Neural cell (in vitro differentiated cells): ENCODE measurements at regions not wholly inside any gene's neighbourhood (a gene's known extent, or its start where the extent isn't known, plus 50 kb on each side); places are given as distances from the start of the nearest gene placed in this dataset.

Experiments used
- H2AFZ ChIP-seq: fragments of 200-600, 300-800 bp; sonication (generic), shearing (Covaris generic); 2 replicates; pipeline ENCODE4 v1.6.0; 2014; ENCODE audit warnings: low read depth, mild to moderate bottlenecking, antibody characterized with exemption, low read length, moderate library complexity
- H3F3A ChIP-seq: fragments of 200-600 bp; shearing (Covaris generic); 2 replicates; pipeline ENCODE4 v1.6.1; 2016; ENCODE audit warnings: mild to moderate bottlenecking, moderate library complexity, mixed read lengths, antibody characterized with exemption, low read length; ENCODE audit not compliant: insufficient read depth, poor library complexity, severe bottlenecking
- H3K27ac ChIP-seq: fragments of 200-600, 300-800 bp; sonication (generic), shearing (Covaris generic); 2 replicates; pipeline ENCODE4 v1.5.1; 2014; ENCODE audit warnings: mild to moderate bottlenecking, low read length, moderate library complexity
- H3K27me3 ChIP-seq: fragments of 300-800, 200-600 bp; sonication (generic), shearing (Covaris generic); 2 replicates; pipeline ENCODE4 v1.6.0; 2014; ENCODE audit warnings: mild to moderate bottlenecking, low read depth, low read length, moderate library complexity; ENCODE audit not compliant: insufficient read depth
- H3K36me3 ChIP-seq: fragments of 300-800, 200-600 bp; sonication (generic), shearing (Covaris generic); 2 replicates; pipeline ENCODE4 v1.5.1; 2014; ENCODE audit warnings: mild to moderate bottlenecking, antibody characterized with exemption, low read length, moderate library complexity; ENCODE audit not compliant: insufficient read depth
- H3K4me2 ChIP-seq: fragments of 300-800, 200-600 bp; sonication (generic), shearing (Covaris generic); 2 replicates; pipeline ENCODE4 v1.6.0; 2014; ENCODE audit warnings: mild to moderate bottlenecking, low read length
- H3K4me3 ChIP-seq: fragments of 300-800, 200-600 bp; sonication (generic), shearing (Covaris generic); 2 replicates; pipeline ENCODE4 v1.5.1; 2014; ENCODE audit warnings: mild to moderate bottlenecking, low read length, moderate library complexity
- H3K79me2 ChIP-seq: fragments of 200-600 bp; shearing (Covaris generic); replicated peaks from 2 replicates; pipeline ENCODE4 v1.6.0; 2014; ENCODE audit warnings: mild to moderate bottlenecking, low read length, moderate library complexity; ENCODE audit not compliant: insufficient read depth
- H3K9ac ChIP-seq: fragments of 300-800, 200-600 bp; sonication (generic), shearing (Covaris generic); 2 replicates; pipeline ENCODE4 v1.6.1; 2016; ENCODE audit warnings: mild to moderate bottlenecking, low read length, mixed read lengths
- H3K9me2 ChIP-seq: fragments of 200-600 bp; shearing (Covaris generic); 2 replicates; pipeline ENCODE4 v1.6.1; 2016; ENCODE audit warnings: mild to moderate bottlenecking, low read length, mixed read lengths; ENCODE audit not compliant: insufficient read depth
- H3K9me3 ChIP-seq: fragments of 200-600, 300-800 bp; sonication (generic), shearing (Covaris generic); 2 replicates; pipeline ENCODE4 v1.6.1; 2016; ENCODE audit warnings: mild to moderate bottlenecking, mixed run types, low read length, moderate library complexity, mixed read lengths
- H4K20me1 ChIP-seq: fragments of 200-600 bp; shearing (Covaris generic); 2 replicates; pipeline ENCODE4 v1.6.1; 2016; ENCODE audit warnings: mild to moderate bottlenecking, mixed run types; ENCODE audit not compliant: insufficient read depth
- CTCF ChIP-seq: fragments of 450-650 bp; IDR thresholded peaks from 2 replicates; pipeline ENCODE4 v1.5.1; 2014; ENCODE audit warnings: antibody characterized with exemption, mild to moderate bottlenecking, moderate library complexity; ENCODE audit not compliant: poor library complexity, severe bottlenecking
- EP300 ChIP-seq: fragments of 450-650 bp; conservative IDR thresholded peaks from 2 replicates; pipeline ENCODE4 v1.6.1; 2014; ENCODE audit warnings: antibody characterized with exemption, mild to moderate bottlenecking, moderate library complexity; ENCODE audit not compliant: poor library complexity, severe bottlenecking
- EZH2 ChIP-seq: fragments of 200-600, 300-800 bp; shearing (Covaris generic), sonication (generic); IDR thresholded peaks from 2 replicates; pipeline ENCODE4 v1.6.1; 2014; ENCODE audit warnings: antibody characterized with exemption, low read length, borderline replicate concordance, mild to moderate bottlenecking; ENCODE audit not compliant: insufficient read depth, poor library complexity, severe bottlenecking
- MXI1 ChIP-seq: fragments of 450-650 bp; conservative IDR thresholded peaks from 2 replicates; pipeline ENCODE4 v1.6.1; 2014; ENCODE audit warnings: antibody characterized with exemption, mild to moderate bottlenecking; ENCODE audit not compliant: poor library complexity, severe bottlenecking
- POLR2AphosphoS5 ChIP-seq: IDR thresholded peaks from 2 replicates; pipeline ENCODE4 v1.6.1; 2012
- RAD21 ChIP-seq: fragments of 450-650 bp; conservative IDR thresholded peaks from 2 replicates; pipeline ENCODE4 v1.6.1; 2014; ENCODE audit warnings: antibody characterized with exemption, mild to moderate bottlenecking, moderate library complexity
- REST ChIP-seq: IDR thresholded peaks from 2 replicates; pipeline ENCODE4 v1.6.1; 2012; ENCODE audit warnings: borderline replicate concordance
- SMC3 ChIP-seq: fragments of 450-650 bp; conservative IDR thresholded peaks from 2 replicates; pipeline ENCODE4 v1.6.1; 2014; ENCODE audit warnings: antibody characterized with exemption, mild to moderate bottlenecking, moderate library complexity; ENCODE audit not compliant: poor library complexity
- TAF1 ChIP-seq: IDR thresholded peaks from 2 replicates; pipeline ENCODE4 v1.6.1; 2012; ENCODE audit warnings: low read depth

GRCh38 chr10:71090801-71091200 is 121.6 kb upstream of the UNC5B start:
- H3F3A ChIP-seq = no peaks in the 10 kb centered on the region

GRCh38 chr10:71092812-71093401 is 119.5 kb upstream of the UNC5B start:
- no peaks in the 10 kb centered on the region for H4K20me1 ChIP-seq
- H2AFZ ChIP-seq = no peak overlapping the region
- H3K27ac ChIP-seq = no peak overlapping the region
- H3K4me2 ChIP-seq = no peak overlapping the region
- no peaks in the 10 kb centered on the region for H3K36me3 ChIP-seq
- no peaks in the 10 kb centered on the region for H3K9me3 ChIP-seq
- no peak overlapping the region for H3K9ac ChIP-seq
- H3K9me2 ChIP-seq = no peaks in the 10 kb centered on the region
- no peaks in the 10 kb centered on the region for H3F3A ChIP-seq
- H3K79me2 ChIP-seq = no peaks in the 10 kb centered on the region
- no peak overlapping the region for H3K4me3 ChIP-seq
- TF ChIP-seq EP300 = no peak
- no peak for TF ChIP-seq REST
- TF ChIP-seq MXI1 = no peak
- TF ChIP-seq SMC3 = no peak
- no peak for TF ChIP-seq RAD21
- TF ChIP-seq EZH2 = no peak
- no peak for TF ChIP-seq CTCF
- no peak for TF ChIP-seq TAF1
- TF ChIP-seq POLR2AphosphoS5 = no peak
- H3K27me3 ChIP-seq = no peaks in the 10 kb centered on the region

More at GRCh38 chr10:71090801-71091200, 121.6 kb upstream of the UNC5B start:
- H3K9me2 ChIP-seq = no peaks in the 10 kb centered on the region
- H3K9ac ChIP-seq = no peak overlapping the region
- H3K4me3 ChIP-seq = no peak overlapping the region
- TF ChIP-seq RAD21 = no peak
- H3K4me2 ChIP-seq = no peak overlapping the region
- no peaks in the 10 kb centered on the region for H4K20me1 ChIP-seq
- no peak overlapping the region for H3K27ac ChIP-seq
- H3K36me3 ChIP-seq = no peaks in the 10 kb centered on the region
- H3K27me3 ChIP-seq = no peaks in the 10 kb centered on the region
- H3K79me2 ChIP-seq = no peaks in the 10 kb centered on the region
- H3K9me3 ChIP-seq = no peaks in the 10 kb centered on the region
- H2AFZ ChIP-seq = no peak overlapping the region
